Ascending aorta (tissue), 2 donors: ENCODE measurements at regions not wholly inside any gene's neighbourhood (a gene's known extent, or its start where the extent isn't known, plus 50 kb on each side); places are given as distances from the start of the nearest gene placed in this dataset.
"Not testable (repeated sequence)": the region's sequence is repeated elsewhere in the genome, so short reads cannot be mapped to it uniquely, and the experiment has no call there.

Experiments
- DNase-seq, 2 donors: peaks; one replicate each; pipeline ENCODE4 v3.0.0-alpha.2; 2019; ENCODE audit warnings: low spot score in 2 of 2
- H3K27ac ChIP-seq, 2 donors: fragments of 200-600 bp; sonication (generic); one replicate each; pipeline ENCODE4 v1.5.1; 2016 to 2017; ENCODE audit warnings: mild to moderate bottlenecking in 1 of 2
- H3K27me3 ChIP-seq: fragments of 200-600 bp; sonication (generic); one replicate; pipeline ENCODE4 v1.5.1; 2017
- H3K36me3 ChIP-seq, 2 donors: fragments of 200-600 bp; sonication (generic); one replicate each; pipeline ENCODE4 v1.5.1; 2016
- H3K4me1 ChIP-seq, 2 donors: fragments of 200-600 bp; sonication (generic); one replicate each; pipeline ENCODE4 v1.5.1; 2016 to 2017; ENCODE audit warnings: mild to moderate bottlenecking in 1 of 2
- H3K4me3 ChIP-seq, 2 donors: fragments of 200-600 bp; sonication (generic); one replicate each; pipeline ENCODE4 v1.5.1; 2016 to 2017; ENCODE audit warnings: mild to moderate bottlenecking in 1 of 2
- H3K9me3 ChIP-seq, 2 donors: fragments of 200-600 bp; sonication (generic); one replicate each; pipeline ENCODE4 v1.5.1; 2016
- CTCF ChIP-seq, 3 experiments: fragments of 200-600 bp in 2 of 3; fragments of 450-650 bp in 1 of 3; sonication (generic) in 2 of 3; IDR thresholded peaks; one replicate each; pipeline ENCODE4 v1.5.1; 2016 to 2019; ENCODE audit warnings: antibody characterized with exemption in 3 of 3, mild to moderate bottlenecking in 1 of 3, moderate library complexity in 1 of 3
- intact Hi-C: fragments of 100-400 bp; cut with DNase I; formaldehyde crosslinking; loops from one replicate; pipeline ENCODE4 v1.15.1; 2023

- Histone ChIP-seq H3K27ac (no peak overlapping the region), H3K36me3 (no peaks in the 10 kb centered on the region), H3K9me3 (no peaks in the 10 kb centered on the region), H3K4me3 (no peak overlapping the region), H3K27me3 (no peaks in the 10 kb centered on the region), H3K4me1 (peaks cover 6 to 18% of the 10 kb centered on the region in 2 donors)
- peak in 1 of 2 donors; percentile 16 for DNase-seq
- TF ChIP-seq CTCF (IDR thresholded peaks at IDR 0.05): no peak
- intact Hi-C loops: no loop called here
These were observed 305.1 kb downstream of the RPS24 start for GRCh38 chr10:78338717-78339116.

GRCh38 chr10:78339251-78339650, 305.6 kb downstream of the RPS24 start:
- peak in 1 of 2 donors; percentile 53 for DNase-seq
- intact Hi-C loops: no loop called here
- Histone ChIP-seq H3K36me3 (no peaks in the 10 kb centered on the region), H3K27me3 (no peaks in the 10 kb centered on the region), H3K9me3 (no peaks in the 10 kb centered on the region), H3K4me3 (no peak overlapping the region), H3K27ac (no peak overlapping the region), H3K4me1 (peaks cover 6 to 18% of the 10 kb centered on the region in 2 donors)
- no peak for TF ChIP-seq CTCF (IDR thresholded peaks at IDR 0.05)

GRCh38 chr10:78341953-78342614, 308.4 kb downstream of the RPS24 start:
- Histone ChIP-seq H3K4me1 (peaks cover 0 to 2% of the 10 kb centered on the region in 2 donors), H3K36me3 (no peaks in the 10 kb centered on the region), H3K27ac (no peak overlapping the region), H3K4me3 (no peak overlapping the region), H3K27me3 (no peaks in the 10 kb centered on the region), H3K9me3 (no peaks in the 10 kb centered on the region)
- DNase-seq: peak in 1 of 2 donors; percentile 47
- intact Hi-C loops: no loop called here
- TF ChIP-seq CTCF (IDR thresholded peaks at IDR 0.05): no peak

GRCh38 chr10:78342827-78343653, 309.4 kb downstream of the RPS24 start:
- peak in 1 of 2 donors; percentile 38 for DNase-seq
- Histone ChIP-seq H3K27me3 (no peaks in the 10 kb centered on the region), H3K9me3 (no peaks in the 10 kb centered on the region), H3K36me3 (no peaks in the 10 kb centered on the region), H3K4me1 (peaks cover 0 to 2% of the 10 kb centered on the region in 2 donors), H3K4me3 (no peak overlapping the region), H3K27ac (no peak overlapping the region)
- TF ChIP-seq CTCF (IDR thresholded peaks at IDR 0.05): no peak
- intact Hi-C loops: no loop called here

- H3K4me1 ChIP-seq, H3K27ac ChIP-seq, H3K27me3 ChIP-seq, H3K9me3 ChIP-seq, H3K4me3 ChIP-seq, H3K36me3 ChIP-seq, intact Hi-C loops: not testable (repeated sequence)
- peak in 1 of 2 donors; percentile 16 for DNase-seq
These were observed 310.6 kb downstream of the RPS24 start for GRCh38 chr10:78344257-78344656.

- H3K4me3 ChIP-seq, H3K27me3 ChIP-seq, H3K9me3 ChIP-seq, H3K4me1 ChIP-seq, intact Hi-C loops, H3K27ac ChIP-seq, H3K36me3 ChIP-seq: not testable (repeated sequence)
- DNase-seq: peak in 1 of 2 donors; percentile 3
These were observed 311.9 kb downstream of the RPS24 start for GRCh38 chr10:78345515-78345914.
